WTC11 (cell line): ENCODE measurements at regions not wholly inside any gene's neighbourhood (a gene's known extent, or its start where the extent isn't known, plus 50 kb on each side); places are given as distances from the start of the nearest gene placed in this dataset.

Experiments
- ATAC-seq: fragments of 200-7000 bp; cut with Tn5 transposase; 2 replicates; pipeline ENCODE4 v1.10.0; 2021; ENCODE audit warnings: mild to moderate bottlenecking, moderate library complexity
- CTCF ChIA-PET: fragments of 300-600 bp; sonication (Branson Sonifier 250); formaldehyde crosslinking; loops from one replicate; lab custom pipeline; 2021; ENCODE audit warnings: antibody characterized with exemption; lab: Charles Lee
- POLR2A ChIA-PET: fragments of 350-600 bp; sonication (Branson Sonifier 250); formaldehyde crosslinking; loops from one replicate; lab custom pipeline; 2021; ENCODE audit warnings: antibody characterized with exemption; lab: Charles Lee
- DNase-seq: peaks from one replicate; pipeline ENCODE4 v3.0.0; 2021; ENCODE audit warnings: low spot score
- H3K27ac Mint-ChIP-seq: 2 replicates; pipeline ENCODE4 v1.8.0; 2021; ENCODE audit warnings: mixed read lengths
- H3K27me3 Mint-ChIP-seq: 2 replicates; pipeline ENCODE4 v1.8.0; 2021; ENCODE audit warnings: low read depth, mild to moderate bottlenecking, moderate library complexity, mixed read lengths
- H3K36me3 Mint-ChIP-seq: 2 replicates; pipeline ENCODE4 v1.8.0; 2021; ENCODE audit warnings: mixed read lengths
- H3K4me1 Mint-ChIP-seq: 2 replicates; pipeline ENCODE4 v1.8.0; 2022; ENCODE audit warnings: mixed read lengths
- H3K4me3 Mint-ChIP-seq: 2 replicates; pipeline ENCODE4 v1.8.0; 2021; ENCODE audit warnings: mild to moderate bottlenecking, moderate library complexity, mixed read lengths
- H3K9me3 Mint-ChIP-seq: 2 replicates; pipeline ENCODE4 v1.8.0; 2021; ENCODE audit warnings: mixed read lengths
- AFF4 ChIP-seq: sonication (generic); formaldehyde crosslinking; IDR thresholded peaks from 2 replicates; pipeline ENCODE4 v1.8.1; 2023; ENCODE audit warnings: mild to moderate bottlenecking, missing genetic modification reagents, borderline replicate concordance
- ATF3 ChIP-seq: sonication (generic); formaldehyde crosslinking; conservative IDR thresholded peaks from 2 replicates; pipeline ENCODE4 v1.8.1; 2022; ENCODE audit warnings: mild to moderate bottlenecking, missing genetic modification reagents
- CBFB ChIP-seq: sonication (generic); formaldehyde crosslinking; IDR thresholded peaks from 2 replicates; pipeline ENCODE4 v1.8.1; 2022; ENCODE audit warnings: mild to moderate bottlenecking, low read depth, missing genetic modification reagents
- ELF4 ChIP-seq: sonication (generic); formaldehyde crosslinking; IDR thresholded peaks from 2 replicates; pipeline ENCODE4 v1.8.1; 2022; ENCODE audit warnings: low read depth, mild to moderate bottlenecking, moderate library complexity, missing genetic modification reagents
- EMX1 ChIP-seq: fragments of 250-450 bp; sonication (Bioruptor Pico); IDR thresholded peaks from 2 replicates; pipeline ENCODE4 v1.8.0; 2021; ENCODE audit warnings: mild to moderate bottlenecking
- FOXP4 ChIP-seq: sonication (generic); formaldehyde crosslinking; IDR thresholded peaks from 2 replicates; pipeline ENCODE4 v1.8.0; 2022; ENCODE audit warnings: mild to moderate bottlenecking, missing genetic modification reagents
- GRHL2 ChIP-seq: fragments of 250-450 bp; sonication (Bioruptor Pico); IDR thresholded peaks from 2 replicates; pipeline ENCODE4 v1.8.0; 2022; ENCODE audit warnings: mild to moderate bottlenecking, moderate library complexity; ENCODE audit not compliant: insufficient replicate concordance, severe bottlenecking
- HMGXB4 ChIP-seq: sonication (generic); formaldehyde crosslinking; IDR thresholded peaks from 2 replicates; pipeline ENCODE4 v1.8.1; 2023; ENCODE audit warnings: mild to moderate bottlenecking, moderate library complexity, missing genetic modification reagents
- IRF2 ChIP-seq: sonication (generic); formaldehyde crosslinking; IDR thresholded peaks from 2 replicates; pipeline ENCODE4 v1.8.0; 2022; ENCODE audit warnings: low read depth, missing genetic modification reagents, borderline replicate concordance
- JAZF1 ChIP-seq: fragments of 250-450 bp; sonication (Bioruptor Pico); IDR thresholded peaks from 2 replicates; pipeline ENCODE4 v1.9.0; 2021; ENCODE audit warnings: moderate library complexity, mild to moderate bottlenecking, inconsistent platforms
- KAT7 ChIP-seq: sonication (generic); formaldehyde crosslinking; IDR thresholded peaks from 2 replicates; pipeline ENCODE4 v1.8.1; 2023; ENCODE audit warnings: missing genetic modification reagents, mild to moderate bottlenecking, borderline replicate concordance
- MAX ChIP-seq: sonication (generic); formaldehyde crosslinking; IDR thresholded peaks from 2 replicates; pipeline ENCODE4 v1.8.0; 2022; ENCODE audit warnings: mild to moderate bottlenecking, missing genetic modification reagents
- SMAD4 ChIP-seq: sonication (generic); formaldehyde crosslinking; IDR thresholded peaks from 2 replicates; pipeline ENCODE4 v1.8.0; 2022; ENCODE audit warnings: mild to moderate bottlenecking, missing genetic modification reagents
- SOX15 ChIP-seq: fragments of 250-450 bp; sonication (Bioruptor Pico); IDR thresholded peaks from 2 replicates; pipeline ENCODE4 v1.9.0; 2021; ENCODE audit warnings: mild to moderate bottlenecking
- SP1 ChIP-seq: sonication (generic); formaldehyde crosslinking; conservative IDR thresholded peaks from 2 replicates; pipeline ENCODE4 v1.8.1; 2022; ENCODE audit warnings: missing genetic modification reagents
- ZBTB21 ChIP-seq: sonication (generic); formaldehyde crosslinking; IDR thresholded peaks from 2 replicates; pipeline ENCODE4 v1.8.1; 2023; ENCODE audit warnings: mild to moderate bottlenecking, missing genetic modification reagents, borderline replicate concordance
- ZNF219 ChIP-seq: sonication (generic); formaldehyde crosslinking; IDR thresholded peaks from 2 replicates; pipeline ENCODE4 v1.8.0; 2023; ENCODE audit warnings: missing genetic modification reagents, mild to moderate bottlenecking, borderline replicate concordance
- ZNF423 ChIP-seq: fragments of 250-450 bp; sonication (Bioruptor Pico); IDR thresholded peaks from 2 replicates; pipeline ENCODE4 v2.1.2; 2022; ENCODE audit warnings: mild to moderate bottlenecking, moderate library complexity

GRCh38 chr9:104278929-104279496, 184.9 kb downstream of the SMC2 start:
- peaks cover 38% of the 10 kb centered on the region for H3K9me3 Mint-ChIP-seq
- ATAC-seq (no peak), DNase-seq (no peak)
- POLR2A ChIA-PET: no interaction called here
- TF ChIP-seq ZNF219 (no peak), EMX1 (no peak), HMGXB4 (CRISPR knock-in tag) (no peak), SOX15 (no peak), MAX (CRISPR knock-in tag) (no peak), SP1 (CRISPR knock-in tag) (no peak), FOXP4 (no peak), IRF2 (CRISPR knock-in tag) (no peak), SMAD4 (CRISPR knock-in tag) (no peak), KAT7 (CRISPR knock-in tag) (no peak), AFF4 (CRISPR knock-in tag) (no peak), JAZF1 (CRISPR knock-in tag) (no peak), ZNF423 (CRISPR knock-in tag) (no peak), ZBTB21 (CRISPR knock-in tag) (no peak), CBFB (no peak), GRHL2 (CRISPR knock-in tag) (no peak)
- no peak overlapping the region for H3K4me3 Mint-ChIP-seq
- CTCF ChIA-PET: no interaction called here
- H3K4me1 Mint-ChIP-seq: peaks cover under 1% of the 10 kb centered on the region
- H3K36me3 Mint-ChIP-seq: peaks cover 8% of the 10 kb centered on the region; the same call in 1 of the 2 replicates
- no peak overlapping the region for H3K27ac Mint-ChIP-seq
- H3K27me3 Mint-ChIP-seq: no peaks in the 10 kb centered on the region

GRCh38 chr9:104279535-104280177, 185.5 kb downstream of the SMC2 start:
- POLR2A ChIA-PET: no interaction called here
- no peak for ATAC-seq
- CTCF ChIA-PET: no interaction called here
- H3K36me3 Mint-ChIP-seq: peaks cover 8% of the 10 kb centered on the region; the same call in 1 of the 2 replicates
- no peak for DNase-seq
- peaks cover 38% of the 10 kb centered on the region for H3K9me3 Mint-ChIP-seq
- no peaks in the 10 kb centered on the region for H3K4me1 Mint-ChIP-seq
- H3K4me3 Mint-ChIP-seq: no peak overlapping the region
- H3K27me3 Mint-ChIP-seq: no peaks in the 10 kb centered on the region
- TF ChIP-seq ELF4: no peak
- no peak for TF ChIP-seq ATF3 (CRISPR knock-in tag)
- H3K27ac Mint-ChIP-seq: no peak overlapping the region
